Vagina (tissue), 2 donors: ENCODE measurements at regions not wholly inside any gene's neighbourhood (a gene's known extent, or its start where the extent isn't known, plus 50 kb on each side); places are given as distances from the start of the nearest gene placed in this dataset.
"Not testable (repeated sequence)": the region's sequence is repeated elsewhere in the genome, so short reads cannot be mapped to it uniquely, and the experiment has no call there.

Source experiments
- DNase-seq, 2 donors: peaks; one replicate each; pipeline ENCODE4 v3.0.0-alpha.2; 2017; ENCODE audit errors: extremely low spot score in 2 of 2
- H3K27ac ChIP-seq: fragments of 200-600 bp; sonication (generic); one replicate; pipeline ENCODE4 v1.5.1; 2019
- H3K27me3 ChIP-seq: fragments of 200-600 bp; sonication (generic); one replicate; pipeline ENCODE4 v1.5.1; 2019
- H3K36me3 ChIP-seq, 2 donors: fragments of 200-600 bp; sonication (generic); one replicate each; pipeline ENCODE4 v1.5.1; 2017 to 2019
- H3K4me1 ChIP-seq: fragments of 200-600 bp; sonication (generic); one replicate; pipeline ENCODE4 v1.5.1; 2019
- H3K4me3 ChIP-seq, 2 donors: fragments of 200-600 bp; sonication (generic); 1 replicate in 1 of 2; 2 replicates in 1 of 2; pipeline ENCODE4 v1.5.1; 2016 to 2019
- H3K9me3 ChIP-seq: fragments of 200-600 bp; sonication (generic); one replicate; pipeline ENCODE4 v1.5.1; 2019
- CTCF ChIP-seq, 3 experiments: fragments of 450-650 bp in 2 of 3; fragments of 200-600 bp in 1 of 3; sonication (generic) in 1 of 3; IDR thresholded peaks; one replicate each; pipeline ENCODE4 v1.5.1; 2017 to 2019; ENCODE audit warnings: antibody characterized with exemption in 3 of 3, mild to moderate bottlenecking in 2 of 3, moderate library complexity in 2 of 3
- POLR2A ChIP-seq, 2 donors: fragments of 450-650 bp; IDR thresholded peaks; one replicate each; pipeline ENCODE4 v1.6.1; 2017; ENCODE audit warnings: antibody characterized with exemption in 2 of 2, mild to moderate bottlenecking in 2 of 2, moderate library complexity in 2 of 2
- POLR2AphosphoS5 ChIP-seq, 2 donors: sonication (generic); formaldehyde crosslinking; IDR thresholded peaks; one replicate each; pipeline ENCODE4 v1.9.0; 2017; ENCODE audit warnings: antibody characterized with exemption in 2 of 2, mild to moderate bottlenecking in 2 of 2, low read depth in 1 of 2; ENCODE audit not compliant: insufficient read depth in 1 of 2
- intact Hi-C: fragments of 100-400 bp; cut with DNase I; formaldehyde crosslinking; loops from one replicate; pipeline ENCODE4 v1.15.1; 2023

GRCh38 chr1:157262891-157263290 is 124.7 kb upstream of the ETV3 start:
- H3K27me3 ChIP-seq: no peaks in the 10 kb centered on the region

GRCh38 chr1:157262422-157262821 is 124.2 kb upstream of the ETV3 start:
- no peak for TF ChIP-seq CTCF (IDR thresholded peaks at IDR 0.05)
- TF ChIP-seq POLR2AphosphoS5 (IDR thresholded peaks at IDR 0.05; ENCODE audit: insufficient read depth in 1 of 2, low read depth in 1 of 2): no peak
- no peak for TF ChIP-seq POLR2A (IDR thresholded peaks at IDR 0.05)
- Histone ChIP-seq H3K4me1 (no peaks in the 10 kb centered on the region), H3K9me3 (no peaks in the 10 kb centered on the region), H3K27me3 (no peaks in the 10 kb centered on the region), H3K4me3 (no peak overlapping the region), H3K36me3 (no peaks in the 10 kb centered on the region), H3K27ac (no peak overlapping the region)
- intact Hi-C loops: no loop called here
- no peak for DNase-seq

More at GRCh38 chr1:157262891-157263290, 124.7 kb upstream of the ETV3 start:
- DNase-seq: no peak
- Histone ChIP-seq H3K4me1 (no peaks in the 10 kb centered on the region), H3K4me3 (no peak overlapping the region), H3K36me3 (no peaks in the 10 kb centered on the region), H3K9me3 (no peaks in the 10 kb centered on the region), H3K27ac (no peak overlapping the region)
- TF ChIP-seq CTCF (IDR thresholded peaks at IDR 0.05) (no peak), POLR2AphosphoS5 (IDR thresholded peaks at IDR 0.05; ENCODE audit: insufficient read depth in 1 of 2, low read depth in 1 of 2) (no peak), POLR2A (IDR thresholded peaks at IDR 0.05) (no peak)
- intact Hi-C loops: no loop called here

- H3K4me1 ChIP-seq, intact Hi-C loops, DNase-seq, H3K9me3 ChIP-seq, H3K27ac ChIP-seq, H3K4me3 ChIP-seq, H3K27me3 ChIP-seq, H3K36me3 ChIP-seq: not testable (repeated sequence)
These were observed 117.7 kb upstream of the ETV3 start for GRCh38 chr1:157255891-157256290.

- intact Hi-C loops, H3K36me3 ChIP-seq, H3K4me1 ChIP-seq, H3K9me3 ChIP-seq, DNase-seq, H3K4me3 ChIP-seq, H3K27me3 ChIP-seq, H3K27ac ChIP-seq: not testable (repeated sequence)
These were observed 116.0 kb upstream of the ETV3 start for GRCh38 chr1:157254183-157254582.

GRCh38 chr1:157252473-157252872 is 114.3 kb upstream of the ETV3 start:
- Histone ChIP-seq H3K36me3 (no peaks in the 10 kb centered on the region), H3K9me3 (no peaks in the 10 kb centered on the region), H3K27me3 (no peaks in the 10 kb centered on the region), H3K27ac (no peak overlapping the region), H3K4me3 (no peak overlapping the region), H3K4me1 (no peaks in the 10 kb centered on the region)
- no peak for TF ChIP-seq POLR2A (IDR thresholded peaks at IDR 0.05)
- no peak for TF ChIP-seq POLR2AphosphoS5 (IDR thresholded peaks at IDR 0.05; ENCODE audit: insufficient read depth in 1 of 2, low read depth in 1 of 2)
- TF ChIP-seq CTCF (IDR thresholded peaks at IDR 0.05): no peak
- no peak for DNase-seq
- intact Hi-C loops: no loop called here

- intact Hi-C loops: loop anchor here (10.0 kb wide), 1 partner anchor 815 kb away; no protein-coding TSS in a partner anchor
- H3K27ac ChIP-seq: no peak overlapping the region
These were observed 111.5 kb upstream of the ETV3 start for GRCh38 chr1:157249739-157250138.

More at GRCh38 chr1:157249739-157250138, 111.5 kb upstream of the ETV3 start:
- H3K36me3 ChIP-seq: no peaks in the 10 kb centered on the region
- DNase-seq: no peak
- H3K27me3 ChIP-seq: no peaks in the 10 kb centered on the region
- TF ChIP-seq POLR2AphosphoS5 (IDR thresholded peaks at IDR 0.05; ENCODE audit: insufficient read depth in 1 of 2, low read depth in 1 of 2) (no peak), CTCF (IDR thresholded peaks at IDR 0.05) (no peak), POLR2A (IDR thresholded peaks at IDR 0.05) (no peak)
- no peaks in the 10 kb centered on the region for H3K9me3 ChIP-seq
- no peaks in the 10 kb centered on the region for H3K4me1 ChIP-seq
- no peak overlapping the region for H3K4me3 ChIP-seq
